PFSK-1 (cell line): ENCODE measurements at regions not wholly inside any gene's neighbourhood (a gene's known extent, or its start where the extent isn't known, plus 50 kb on each side); places are given as distances from the start of the nearest gene placed in this dataset.

Experiments used
- FOXP2 ChIP-seq: optimal IDR thresholded peaks from 2 replicates; pipeline ENCODE3; 2011; ENCODE audit warnings: borderline replicate concordance, control low read depth, inconsistent platforms; ENCODE audit not compliant: insufficient read depth; ENCODE audit errors: extremely low read length, extremely low read depth
- POLR2AphosphoS5 ChIP-seq: IDR thresholded peaks from 2 replicates; pipeline ENCODE4 v1.6.1; 2012; ENCODE audit warnings: low read depth, mild to moderate bottlenecking, control low read depth, low read length, moderate library complexity
- REST ChIP-seq, 2 experiments: IDR thresholded peaks; 2 replicates each; pipeline versions ENCODE4 v1.6.1 to v1.8.0; 2011 to 2012; ENCODE audit warnings: low read depth in 2 of 2, low read length in 2 of 2, control low read depth in 1 of 2, inconsistent platforms in 1 of 2, mild to moderate bottlenecking in 1 of 2, moderate library complexity in 1 of 2; ENCODE audit not compliant: insufficient read depth in 1 of 2
- SIN3A ChIP-seq: IDR thresholded peaks from 2 replicates; pipeline ENCODE4 v1.6.1; 2012; ENCODE audit warnings: mild to moderate bottlenecking, low read length, moderate library complexity, borderline replicate concordance; ENCODE audit not compliant: insufficient read depth
- TAF1 ChIP-seq: IDR thresholded peaks from 2 replicates; pipeline ENCODE4 v1.6.1; 2012; ENCODE audit warnings: low read length, control low read depth, borderline replicate concordance; ENCODE audit not compliant: insufficient read depth

DNA sequence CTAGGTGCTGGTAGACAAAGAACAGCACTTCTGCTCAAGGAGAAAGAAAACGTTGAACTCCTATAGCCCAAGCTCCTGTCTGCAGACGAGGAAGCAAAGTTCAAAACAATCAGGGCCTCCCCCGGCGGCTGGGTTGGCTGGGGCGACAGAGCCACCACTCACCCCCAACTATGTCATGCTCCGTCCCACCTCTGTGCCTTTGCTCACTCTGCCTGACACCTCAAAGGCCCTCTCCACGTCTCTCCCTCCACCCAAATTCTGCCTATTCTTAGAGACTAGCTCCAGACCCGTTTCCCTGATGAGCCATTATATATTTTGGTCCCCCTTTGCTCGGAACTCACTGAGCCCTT is 304.3 kb downstream of the TLE3 start:
- no peak for TF ChIP-seq POLR2AphosphoS5
- no peak for TF ChIP-seq TAF1
- no peak for TF ChIP-seq SIN3A
- TF ChIP-seq REST (IDR thresholded peaks at IDR 0.05; ENCODE audit: insufficient read depth in 1 of 2, low read depth in 2 of 2, low read length in 2 of 2) = no peak
- no peak for TF ChIP-seq FOXP2
